Adrenal gland (tissue), 9 donors: ENCODE measurements at regions not wholly inside any gene's neighbourhood (a gene's known extent, or its start where the extent isn't known, plus 50 kb on each side); places are given as distances from the start of the nearest gene placed in this dataset.

Experiments used
- DNase-seq, 7 donors: peaks; one replicate each; pipeline ENCODE4 v3.0.0-alpha.2; 2019 to 2020
- H3K27ac ChIP-seq, 5 donors: fragments of 200-600 bp; sonication (generic) in 4 of 5; 1 replicate in 3 of 5; 2 replicates in 2 of 5; pipeline versions ENCODE4 v1.5.1 to v1.8.0; 2016 to 2020; ENCODE audit warnings: mild to moderate bottlenecking in 1 of 5
- H3K27me3 ChIP-seq: fragments of 200-600 bp; 2 replicates; pipeline ENCODE4 v1.8.0; 2021
- H3K36me3 ChIP-seq, 2 donors: fragments of 200-600 bp; replicated peaks in 1 of 2; 1 replicate in 1 of 2; 2 replicates in 1 of 2; pipeline versions ENCODE4 v1.5.1 to v1.8.0; 2018 to 2022
- H3K4me1 ChIP-seq, 2 donors: fragments of 200-600 bp; replicated peaks in 1 of 2; 1 replicate in 1 of 2; 2 replicates in 1 of 2; pipeline versions ENCODE4 v1.5.1 to v1.8.0; 2018 to 2021
- H3K4me3 ChIP-seq, 4 donors: fragments of 200-600 bp; sonication (generic) in 3 of 4; one replicate each; pipeline ENCODE4 v1.5.1; 2016 to 2018
- H3K9me3 ChIP-seq, 3 donors: fragments of 200-600 bp; sonication (generic) in 1 of 3; replicated peaks in 1 of 3; 1 replicate in 2 of 3; 2 replicates in 1 of 3; pipeline versions ENCODE4 v1.5.1 to v1.8.0; 2016 to 2021
- POLR2A ChIP-seq, 2 donors: fragments of 450-650 bp; IDR thresholded peaks; one replicate each; pipeline ENCODE4 v1.6.1; 2017; ENCODE audit warnings: antibody characterized with exemption in 2 of 2, mild to moderate bottlenecking in 2 of 2, moderate library complexity in 1 of 2
- WGBS, 4 donors: extraction: QIAGEN DNeasy Blood & Tissue Kit in 2 of 4; methylation state at CpG; one replicate each; pipeline versions ENCODE4 v1.1.5 to v1.1.7; 2013 to 2017; 5-methylcytosine and 5-hydroxymethylcytosine counted together
- intact Hi-C, 2 donors: fragments of 100-400 bp; cut with DNase I; formaldehyde crosslinking; loops; one replicate each; pipeline versions ENCODE4 v1.14.1 to v1.15.0; 2022 to 2023
- TF ChIP-seq, protein P1 (sequence below), 6 experiments: fragments of 450-650 bp in 4 of 6; fragments of 200-600 bp in 2 of 6; sonication (generic) in 1 of 6; IDR thresholded peaks; 1 replicate in 5 of 6; 2 replicates in 1 of 6; pipeline versions ENCODE4 v1.5.1 to v1.8.0; 2016 to 2021; ENCODE audit warnings: antibody characterized with exemption in 6 of 6, mild to moderate bottlenecking in 2 of 6, moderate library complexity in 1 of 6
- donor health status: healthy with polysubstance abuse.
- donor health status: Bipolar disorder and iron deficiency.
- donor health status: DM: yes; HTN: yes; CAD: no.
- donor health status: DM: no; HTN: no; CAD: no.
- donor health status: DM: no; HTN: no; CAD: no.

GRCh38 chr5:142542078-142542477 is 143.8 kb downstream of the FGF1 start:
- no peaks in the 10 kb centered on the region for H3K4me1 ChIP-seq

DNA sequence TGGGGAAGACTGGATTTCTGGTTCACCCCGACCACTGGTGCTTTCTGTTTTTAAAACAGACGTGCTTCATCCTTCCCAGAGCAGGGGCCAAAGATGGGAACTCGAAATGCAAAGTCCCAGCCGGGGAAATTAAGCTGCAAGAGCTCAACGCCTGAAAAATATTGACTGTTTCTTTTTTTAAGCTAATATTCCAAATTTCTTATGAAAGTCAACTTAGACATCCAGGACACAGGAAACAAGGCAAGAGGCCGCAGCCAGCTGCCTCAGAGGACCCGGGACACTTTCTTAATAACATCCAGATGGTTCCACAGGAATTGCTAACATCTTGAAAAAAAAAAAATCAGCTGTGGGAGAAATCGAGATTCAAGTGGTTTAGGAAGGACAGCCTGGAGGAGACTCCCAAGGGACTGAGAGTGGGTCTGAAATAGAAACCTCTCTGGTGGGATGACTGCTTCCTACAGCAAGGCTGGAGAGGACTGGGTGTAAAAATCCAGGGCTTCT is 144.9 kb downstream of the FGF1 start:
- TF ChIP-seq, protein P1, sequence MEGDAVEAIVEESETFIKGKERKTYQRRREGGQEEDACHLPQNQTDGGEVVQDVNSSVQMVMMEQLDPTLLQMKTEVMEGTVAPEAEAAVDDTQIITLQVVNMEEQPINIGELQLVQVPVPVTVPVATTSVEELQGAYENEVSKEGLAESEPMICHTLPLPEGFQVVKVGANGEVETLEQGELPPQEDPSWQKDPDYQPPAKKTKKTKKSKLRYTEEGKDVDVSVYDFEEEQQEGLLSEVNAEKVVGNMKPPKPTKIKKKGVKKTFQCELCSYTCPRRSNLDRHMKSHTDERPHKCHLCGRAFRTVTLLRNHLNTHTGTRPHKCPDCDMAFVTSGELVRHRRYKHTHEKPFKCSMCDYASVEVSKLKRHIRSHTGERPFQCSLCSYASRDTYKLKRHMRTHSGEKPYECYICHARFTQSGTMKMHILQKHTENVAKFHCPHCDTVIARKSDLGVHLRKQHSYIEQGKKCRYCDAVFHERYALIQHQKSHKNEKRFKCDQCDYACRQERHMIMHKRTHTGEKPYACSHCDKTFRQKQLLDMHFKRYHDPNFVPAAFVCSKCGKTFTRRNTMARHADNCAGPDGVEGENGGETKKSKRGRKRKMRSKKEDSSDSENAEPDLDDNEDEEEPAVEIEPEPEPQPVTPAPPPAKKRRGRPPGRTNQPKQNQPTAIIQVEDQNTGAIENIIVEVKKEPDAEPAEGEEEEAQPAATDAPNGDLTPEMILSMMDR (IDR thresholded peaks at IDR 0.05), result no peak
- no peak for TF ChIP-seq POLR2A (IDR thresholded peaks at IDR 0.05)
- peak in 4 of 7 donors; percentile 10 to 61 (median 38) for DNase-seq
- intact Hi-C loops, result loop anchor here (10.0 kb wide), 2 partner anchors 216 to 376 kb away; partner anchors contain the start of gene SPRY4 (in 2 of the 2)
- 56 to 71% (median 61%) methylated on average over 8 of the region's 8 CpGs for WGBS, 4 donors
- peak overlapping the region in 3 of 5 donors; percentile 6 to 74 (median 57) for H3K27ac ChIP-seq
- H3K4me3 ChIP-seq, result no peak overlapping the region
- no peaks in the 10 kb centered on the region for H3K9me3 ChIP-seq
- H3K4me1 ChIP-seq, result no peaks in the 10 kb centered on the region
- H3K36me3 ChIP-seq, result no peaks in the 10 kb centered on the region
- no peaks in the 10 kb centered on the region for H3K27me3 ChIP-seq

More at GRCh38 chr5:142542078-142542477, 143.8 kb downstream of the FGF1 start:
- H3K4me3 ChIP-seq, result no peak overlapping the region
- TF ChIP-seq, protein P1 (IDR thresholded peaks at IDR 0.05), result no peak
- no peak for TF ChIP-seq POLR2A (IDR thresholded peaks at IDR 0.05)
- WGBS, 4 donors, result 63 to 71% (median 67%) methylated on average over 7 of the region's 7 CpGs
- H3K27ac ChIP-seq, result peak overlapping the region in 2 of 5 donors; percentile 57 to 79
- no peaks in the 10 kb centered on the region for H3K36me3 ChIP-seq
- no peak for DNase-seq
- no peaks in the 10 kb centered on the region for H3K27me3 ChIP-seq
- no peaks in the 10 kb centered on the region for H3K9me3 ChIP-seq
- intact Hi-C loops, result loop anchor here (10.0 kb wide), 2 partner anchors 217 to 377 kb away; partner anchors contain the start of gene SPRY4 (in 2 of the 2)

GRCh38 chr5:142539154-142539740 is 146.6 kb downstream of the FGF1 start:
- H3K4me3 ChIP-seq, result no peak overlapping the region
- no peaks in the 10 kb centered on the region for H3K9me3 ChIP-seq
- no peak for DNase-seq
- H3K27ac ChIP-seq, result no peak overlapping the region
- H3K27me3 ChIP-seq, result no peaks in the 10 kb centered on the region
- WGBS, 4 donors, result 70% methylated on average over 1 of the region's 1 CpG; no CpG with 5 or more reads in 3 of the 4 donors
- H3K4me1 ChIP-seq, result no peaks in the 10 kb centered on the region
- TF ChIP-seq, protein P1 (IDR thresholded peaks at IDR 0.05), result no peak
- no peak for TF ChIP-seq POLR2A (IDR thresholded peaks at IDR 0.05)
- intact Hi-C loops, result no loop called here
- no peaks in the 10 kb centered on the region for H3K36me3 ChIP-seq

DNA sequence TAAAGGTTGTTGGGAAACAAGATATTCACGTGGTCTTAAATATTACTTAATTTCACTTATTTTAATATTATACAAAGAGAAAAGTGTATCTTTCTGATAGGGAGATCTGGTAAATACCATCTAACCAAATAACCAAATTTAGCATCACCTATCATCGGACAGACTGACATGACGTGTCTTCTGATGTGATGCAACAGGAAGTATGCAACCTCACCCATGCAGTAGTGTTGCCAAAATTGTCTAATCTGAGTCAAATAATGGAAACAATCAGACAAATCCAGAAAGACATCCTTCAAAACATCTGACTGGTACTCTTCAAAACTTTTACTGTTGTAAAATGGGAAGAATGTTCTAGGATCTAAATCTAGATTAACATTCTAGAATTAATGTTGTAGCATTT is 148.0 kb downstream of the FGF1 start:
- intact Hi-C loops, result no loop called here
- H3K4me3 ChIP-seq, result no peak overlapping the region
- no peaks in the 10 kb centered on the region for H3K4me1 ChIP-seq
- no peaks in the 10 kb centered on the region for H3K27me3 ChIP-seq
- TF ChIP-seq, protein P1 (IDR thresholded peaks at IDR 0.05), result no peak
- no peak for TF ChIP-seq POLR2A (IDR thresholded peaks at IDR 0.05)
- no peaks in the 10 kb centered on the region for H3K9me3 ChIP-seq
- DNase-seq, result no peak
- H3K27ac ChIP-seq, result no peak overlapping the region
- no peaks in the 10 kb centered on the region for H3K36me3 ChIP-seq
- 60 to 74% (median 64%) methylated on average over 3 of the region's 3 CpGs for WGBS, 4 donors
